ENCODE measurements at regions not wholly inside any gene's neighbourhood (a gene's known extent, or its start where the extent isn't known, plus 50 kb on each side); places are given as distances from the start of the nearest gene placed in this dataset.

DNA sequence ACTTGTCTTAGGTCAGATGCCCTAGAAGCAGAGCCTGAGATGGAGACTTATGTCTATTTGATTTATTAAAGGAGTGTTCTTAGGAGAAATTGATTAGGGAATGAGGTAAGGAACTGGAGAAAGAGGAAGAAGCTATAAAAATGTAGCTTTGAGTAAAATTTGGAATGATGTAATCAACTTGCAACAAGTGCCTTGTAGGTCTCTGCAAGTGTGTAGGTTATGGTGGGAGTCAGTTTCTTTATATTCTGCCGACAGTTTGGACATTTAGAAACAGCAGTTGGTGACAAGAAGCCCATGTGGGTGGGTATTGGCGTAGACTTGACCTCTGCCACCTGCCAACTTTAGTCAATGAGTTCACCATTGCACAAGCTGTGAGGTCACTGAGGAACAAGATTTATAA, 986.5 kb downstream of the CDH18 start:
- TF ChIP-seq Cebpa-rat (IDR thresholded peaks at IDR 0.05) = no peak
- no peaks in the 10 kb centered on the region for H3K27me3 ChIP-seq
- no peaks in the 10 kb centered on the region for H3K4me1 ChIP-seq
- no peaks in the 10 kb centered on the region for H3K36me3 ChIP-seq
- H4K20me1 ChIP-seq = no peaks in the 10 kb centered on the region
- no peaks in the 10 kb centered on the region for H3K9me3 ChIP-seq
- no peak overlapping the region for H3K27ac ChIP-seq
- H3K4me2 ChIP-seq = no peak overlapping the region
- no peak overlapping the region for H3K4me3 ChIP-seq
- H3K9ac ChIP-seq = no peak overlapping the region

- Histone ChIP-seq H3K36me3 (no peaks in the 10 kb centered on the region), H3K9ac (no peak overlapping the region), H3K27me3 (no peaks in the 10 kb centered on the region), H3K4me2 (no peak overlapping the region), H3K4me1 (no peaks in the 10 kb centered on the region), H4K20me1 (no peaks in the 10 kb centered on the region), H3K9me3 (no peaks in the 10 kb centered on the region), H3K27ac (no peak overlapping the region), H3K4me3 (no peak overlapping the region)
- no peak for TF ChIP-seq Cebpa-rat (IDR thresholded peaks at IDR 0.05)
Observed at GRCh38 chr5:19002111-19002510, 985.9 kb downstream of the CDH18 start.

DNA sequence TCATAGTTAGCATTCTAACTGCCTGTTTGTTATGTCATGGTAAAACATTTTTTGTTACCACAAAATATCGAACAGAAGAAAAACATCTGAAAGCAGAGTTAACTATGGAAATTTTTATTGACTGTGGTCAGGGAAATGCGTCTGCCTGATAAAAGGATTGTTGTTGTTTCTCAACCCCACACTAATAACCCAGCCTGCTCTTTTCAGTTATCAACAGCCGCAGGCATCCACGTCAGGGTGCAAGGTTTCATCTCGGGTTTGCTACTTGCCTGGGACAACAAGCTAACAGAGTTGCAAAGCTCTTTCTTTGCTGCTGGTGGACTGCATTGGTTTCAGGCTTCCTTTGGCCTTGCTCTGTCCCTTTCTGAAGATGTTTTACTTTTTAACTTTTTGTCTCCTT, 969.2 kb downstream of the CDH18 start:
- Histone ChIP-seq H3K27me3 (no peaks in the 10 kb centered on the region), H3K4me2 (no peak overlapping the region), H3K27ac (no peak overlapping the region), H4K20me1 (no peaks in the 10 kb centered on the region), H3K9ac (no peak overlapping the region), H3K4me3 (no peak overlapping the region), H3K9me3 (no peaks in the 10 kb centered on the region), H3K4me1 (no peaks in the 10 kb centered on the region), H3K36me3 (no peaks in the 10 kb centered on the region)
- no peak for TF ChIP-seq Cebpa-rat (IDR thresholded peaks at IDR 0.05)

DNA sequence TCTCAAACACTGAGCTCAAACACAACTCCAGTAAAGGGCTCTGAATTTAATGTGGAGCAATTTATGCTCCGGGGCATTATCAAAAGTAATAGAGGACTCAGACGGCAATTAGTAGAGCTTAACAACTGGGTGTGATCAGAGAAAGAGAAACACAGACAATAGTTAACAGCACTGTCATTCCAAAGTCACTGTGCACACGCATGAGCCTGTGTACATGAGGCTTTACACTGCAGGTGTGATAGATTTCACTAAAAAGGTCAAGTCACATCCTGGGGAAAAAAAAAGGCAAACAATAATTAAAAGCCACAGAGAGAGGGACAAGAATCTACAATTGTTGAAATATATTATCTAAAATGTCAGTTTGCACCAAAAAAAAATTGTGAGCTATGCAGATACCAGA, 956.5 kb downstream of the CDH18 start:
- Histone ChIP-seq H3K4me3 (no peak overlapping the region), H3K4me2 (no peak overlapping the region), H3K27ac (no peak overlapping the region), H3K27me3 (no peaks in the 10 kb centered on the region), H3K4me1 (no peaks in the 10 kb centered on the region), H3K9ac (no peak overlapping the region), H3K36me3 (no peaks in the 10 kb centered on the region), H3K9me3 (no peaks in the 10 kb centered on the region), H4K20me1 (no peaks in the 10 kb centered on the region)
- no peak for TF ChIP-seq Cebpa-rat (IDR thresholded peaks at IDR 0.05)

- H3K4me1 ChIP-seq = no peaks in the 10 kb centered on the region
- no peaks in the 10 kb centered on the region for H3K9me3 ChIP-seq
- no peak overlapping the region for H3K9ac ChIP-seq
- no peak for TF ChIP-seq Cebpa-rat (IDR thresholded peaks at IDR 0.05)
- no peaks in the 10 kb centered on the region for H3K27me3 ChIP-seq
- H3K36me3 ChIP-seq = no peaks in the 10 kb centered on the region
- H3K4me3 ChIP-seq = no peak overlapping the region
- H3K27ac ChIP-seq = no peak overlapping the region
- no peak overlapping the region for H3K4me2 ChIP-seq
- no peaks in the 10 kb centered on the region for H4K20me1 ChIP-seq
Observed at GRCh38 chr5:19035816-19036215, 952.2 kb downstream of the CDH18 start.

GRCh38 chr5:19042106-19042505, 945.9 kb downstream of the CDH18 start:
- Histone ChIP-seq H3K4me3 (no peak overlapping the region), H3K4me1 (no peaks in the 10 kb centered on the region), H3K9ac (no peak overlapping the region), H3K9me3 (no peaks in the 10 kb centered on the region), H3K27me3 (no peaks in the 10 kb centered on the region), H4K20me1 (no peaks in the 10 kb centered on the region), H3K36me3 (no peaks in the 10 kb centered on the region), H3K27ac (no peak overlapping the region), H3K4me2 (no peak overlapping the region)
- TF ChIP-seq Cebpa-rat (IDR thresholded peaks at IDR 0.05) = no peak

- Histone ChIP-seq H3K36me3 (no peaks in the 10 kb centered on the region), H3K9me3 (no peaks in the 10 kb centered on the region), H3K27ac (no peak overlapping the region), H3K27me3 (no peaks in the 10 kb centered on the region), H3K4me1 (no peaks in the 10 kb centered on the region), H3K4me2 (no peak overlapping the region), H4K20me1 (no peaks in the 10 kb centered on the region), H3K4me3 (no peak overlapping the region), H3K9ac (no peak overlapping the region)
- no peak for TF ChIP-seq Cebpa-rat (IDR thresholded peaks at IDR 0.05)
Observed at GRCh38 chr5:19044311-19044710, 943.7 kb downstream of the CDH18 start.

GRCh38 chr5:19044931-19045695, 942.9 kb downstream of the CDH18 start:
- Histone ChIP-seq H3K27me3 (no peaks in the 10 kb centered on the region), H3K36me3 (no peaks in the 10 kb centered on the region), H3K9ac (no peak overlapping the region), H3K4me1 (no peaks in the 10 kb centered on the region), H3K4me2 (no peak overlapping the region), H3K9me3 (no peaks in the 10 kb centered on the region), H3K4me3 (no peak overlapping the region), H3K27ac (no peak overlapping the region), H4K20me1 (no peaks in the 10 kb centered on the region)
- no peak for TF ChIP-seq Cebpa-rat (IDR thresholded peaks at IDR 0.05)

- Histone ChIP-seq H3K4me3 (no peak overlapping the region), H3K36me3 (no peaks in the 10 kb centered on the region), H3K27me3 (no peaks in the 10 kb centered on the region), H3K4me2 (no peak overlapping the region), H3K27ac (no peak overlapping the region), H3K4me1 (no peaks in the 10 kb centered on the region), H4K20me1 (no peaks in the 10 kb centered on the region), H3K9me3 (no peaks in the 10 kb centered on the region), H3K9ac (no peak overlapping the region)
- TF ChIP-seq Cebpa-rat (IDR thresholded peaks at IDR 0.05) = no peak
Observed at GRCh38 chr5:19047277-19047676, 940.7 kb downstream of the CDH18 start.

GRCh38 chr5:19048726-19049125, 939.3 kb downstream of the CDH18 start:
- Histone ChIP-seq H3K4me3 (no peak overlapping the region), H3K4me2 (no peak overlapping the region), H3K36me3 (no peaks in the 10 kb centered on the region), H3K27me3 (no peaks in the 10 kb centered on the region), H3K4me1 (no peaks in the 10 kb centered on the region), H4K20me1 (no peaks in the 10 kb centered on the region), H3K9ac (no peak overlapping the region), H3K27ac (no peak overlapping the region), H3K9me3 (no peaks in the 10 kb centered on the region)
- TF ChIP-seq Cebpa-rat (IDR thresholded peaks at IDR 0.05) = no peak

DNA sequence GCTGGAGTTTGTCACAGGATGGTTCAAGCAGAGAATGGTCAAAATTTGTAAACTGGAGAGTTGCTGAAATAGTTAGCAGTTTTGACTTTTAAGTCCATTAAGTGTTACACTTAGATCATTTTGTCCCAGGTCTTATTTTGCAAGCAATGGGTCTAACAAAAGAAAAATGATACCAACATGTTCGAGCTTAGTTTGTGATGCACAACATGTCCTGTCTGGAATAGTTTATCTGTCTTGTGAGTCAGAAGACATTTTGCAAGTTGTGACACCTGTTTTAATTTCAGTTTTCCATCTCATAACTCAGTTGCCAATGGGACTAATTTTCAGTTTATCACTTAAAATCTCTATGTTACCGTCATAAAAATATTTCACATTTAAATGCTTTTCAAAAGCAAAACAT, 929.8 kb downstream of the CDH18 start:
- no peaks in the 10 kb centered on the region for H4K20me1 ChIP-seq
- H3K9ac ChIP-seq = no peak overlapping the region
- no peaks in the 10 kb centered on the region for H3K9me3 ChIP-seq
- no peaks in the 10 kb centered on the region for H3K4me1 ChIP-seq
- no peaks in the 10 kb centered on the region for H3K27me3 ChIP-seq
- no peak overlapping the region for H3K4me2 ChIP-seq
- no peak overlapping the region for H3K27ac ChIP-seq
- no peak overlapping the region for H3K4me3 ChIP-seq
- no peaks in the 10 kb centered on the region for H3K36me3 ChIP-seq
- TF ChIP-seq Cebpa-rat (IDR thresholded peaks at IDR 0.05) = no peak

Data from BLaER1 (cell line).